GM23338 (cell line): ENCODE measurements at regions not wholly inside any gene's neighbourhood (a gene's known extent, or its start where the extent isn't known, plus 50 kb on each side); places are given as distances from the start of the nearest gene placed in this dataset.

Source experiments
- ATAC-seq: fragments of 200-7000 bp; cut with Tn5 transposase; 3 replicates; pipeline ENCODE4 v1.9.1; 2020
- DNase-seq: peaks from one replicate; pipeline ENCODE4 v3.0.0-alpha.2; 2015; ENCODE audit warnings: low spot score
- H2AFZ ChIP-seq: fragments of 200-600 bp; sonication (generic); 2 replicates; pipeline ENCODE4 v1.8.0; 2016; ENCODE audit warnings: antibody characterized with exemption, mild to moderate bottlenecking, moderate library complexity
- H3F3A ChIP-seq: fragments of 200-600 bp; sonication (generic); replicated peaks from 2 replicates; pipeline ENCODE4 v1.8.0; 2017; ENCODE audit warnings: antibody characterized with exemption, mixed run types, low read depth
- H3K27ac ChIP-seq: fragments of 200-600 bp; sonication (generic); 2 replicates; pipeline ENCODE4 v1.6.1; 2016; ENCODE audit warnings: low read depth
- H3K27me3 ChIP-seq: fragments of 200-600 bp; sonication (generic); 2 replicates; pipeline ENCODE4 v1.8.0; 2016; ENCODE audit warnings: mild to moderate bottlenecking, mixed run types, moderate library complexity; ENCODE audit not compliant: insufficient read depth
- H3K36me3 ChIP-seq: fragments of 200-600 bp; sonication (generic); 2 replicates; pipeline ENCODE4 v1.8.0; 2016; ENCODE audit warnings: mild to moderate bottlenecking; ENCODE audit not compliant: insufficient read depth
- H3K4me1 ChIP-seq: fragments of 200-600 bp; sonication (generic); 2 replicates; pipeline ENCODE4 v1.8.0; 2016; ENCODE audit warnings: mild to moderate bottlenecking, moderate library complexity; ENCODE audit not compliant: insufficient read depth
- H3K4me2 ChIP-seq: fragments of 200-600 bp; sonication (generic); 2 replicates; pipeline ENCODE4 v1.7.1; 2017; ENCODE audit warnings: mixed run types
- H3K4me3 ChIP-seq: fragments of 200-600 bp; sonication (generic); 2 replicates; pipeline ENCODE4 v1.6.1; 2016; ENCODE audit warnings: mixed run types
- H3K79me2 ChIP-seq: fragments of 200-600 bp; sonication (generic); replicated peaks from 2 replicates; pipeline ENCODE4 v1.8.0; 2017; ENCODE audit warnings: mild to moderate bottlenecking; ENCODE audit not compliant: insufficient read depth
- H3K9me2 ChIP-seq: fragments of 200-600 bp; sonication (generic); 2 replicates; pipeline ENCODE4 v1.8.0; 2017; ENCODE audit not compliant: insufficient read depth
- H4K20me1 ChIP-seq: fragments of 200-600 bp; sonication (generic); replicated peaks from 2 replicates; pipeline ENCODE4 v1.8.0; 2017; ENCODE audit warnings: mild to moderate bottlenecking; ENCODE audit not compliant: insufficient read depth
- H3K27ac Mint-ChIP-seq: 2 replicates; pipeline ENCODE4 v1.8.0; 2020; ENCODE audit warnings: inconsistent platforms, mild to moderate bottlenecking, moderate library complexity, mixed read lengths
- H3K27me3 Mint-ChIP-seq: 3 replicates; pipeline ENCODE4 v1.8.0; 2022; ENCODE audit warnings: low read depth, mild to moderate bottlenecking, moderate library complexity, mixed read lengths, inconsistent platforms; ENCODE audit not compliant: insufficient read depth, poor library complexity
- H3K36me3 Mint-ChIP-seq: 3 replicates; pipeline ENCODE4 v1.8.0; 2021; ENCODE audit warnings: low read depth, mild to moderate bottlenecking, inconsistent platforms, moderate library complexity, mixed read lengths
- H3K4me1 Mint-ChIP-seq: 3 replicates; pipeline ENCODE4 v1.8.0; 2020; ENCODE audit warnings: mild to moderate bottlenecking, inconsistent platforms, mixed read lengths
- H3K4me3 Mint-ChIP-seq: 3 replicates; pipeline ENCODE4 v1.8.0; 2021; ENCODE audit warnings: moderate library complexity, mild to moderate bottlenecking, inconsistent platforms, mixed read lengths
- H3K9me3 Mint-ChIP-seq: 3 replicates; pipeline ENCODE4 v1.8.0; 2020; ENCODE audit warnings: moderate library complexity, mild to moderate bottlenecking, inconsistent platforms, mixed read lengths
- CTCF ChIP-seq, 2 experiments: fragments of 200-600 bp in 1 of 2; sonication (generic) in 1 of 2; conservative IDR thresholded peaks; 2 replicates each; pipeline versions ENCODE4 v1.5.1 to v1.6.1; 2016 to 2017; ENCODE audit warnings: antibody characterized with exemption in 2 of 2, low read depth in 2 of 2, mild to moderate bottlenecking in 2 of 2, moderate library complexity in 1 of 2
- EZH2phosphoT487 ChIP-seq: fragments of 200-600 bp; sonication (generic); IDR thresholded peaks from one replicate; pipeline ENCODE4 v1.8.1; 2018; ENCODE audit warnings: antibody characterized with exemption; ENCODE audit not compliant: unreplicated experiment
- JUNB ChIP-seq: IDR thresholded peaks from one replicate; pipeline ENCODE4 v1.6.1; 2016; ENCODE audit warnings: antibody characterized with exemption; ENCODE audit not compliant: unreplicated experiment
- NANOG ChIP-seq: IDR thresholded peaks from 2 replicates; pipeline ENCODE4 v1.6.1; 2016; ENCODE audit warnings: antibody characterized with exemption, borderline replicate concordance
- POLR2AphosphoS5 ChIP-seq: IDR thresholded peaks from 2 replicates; pipeline ENCODE4 v1.6.1; 2016; ENCODE audit warnings: antibody characterized with exemption, low read depth
- REST ChIP-seq: IDR thresholded peaks from one replicate; pipeline ENCODE4 v1.6.1; 2018; ENCODE audit warnings: antibody characterized with exemption; ENCODE audit not compliant: unreplicated experiment
- ZNF114 ChIP-seq: fragments of 250-450 bp; sonication (Bioruptor Pico); IDR thresholded peaks from 2 replicates; pipeline ENCODE4 v1.5.0; 2020; ENCODE audit warnings: mild to moderate bottlenecking, moderate library complexity
- ZNF462 ChIP-seq: fragments of 250-450 bp; sonication (Bioruptor Pico); IDR thresholded peaks from 2 replicates; pipeline ENCODE4 v1.5.0; 2020; ENCODE audit warnings: mild to moderate bottlenecking, moderate library complexity

DNA sequence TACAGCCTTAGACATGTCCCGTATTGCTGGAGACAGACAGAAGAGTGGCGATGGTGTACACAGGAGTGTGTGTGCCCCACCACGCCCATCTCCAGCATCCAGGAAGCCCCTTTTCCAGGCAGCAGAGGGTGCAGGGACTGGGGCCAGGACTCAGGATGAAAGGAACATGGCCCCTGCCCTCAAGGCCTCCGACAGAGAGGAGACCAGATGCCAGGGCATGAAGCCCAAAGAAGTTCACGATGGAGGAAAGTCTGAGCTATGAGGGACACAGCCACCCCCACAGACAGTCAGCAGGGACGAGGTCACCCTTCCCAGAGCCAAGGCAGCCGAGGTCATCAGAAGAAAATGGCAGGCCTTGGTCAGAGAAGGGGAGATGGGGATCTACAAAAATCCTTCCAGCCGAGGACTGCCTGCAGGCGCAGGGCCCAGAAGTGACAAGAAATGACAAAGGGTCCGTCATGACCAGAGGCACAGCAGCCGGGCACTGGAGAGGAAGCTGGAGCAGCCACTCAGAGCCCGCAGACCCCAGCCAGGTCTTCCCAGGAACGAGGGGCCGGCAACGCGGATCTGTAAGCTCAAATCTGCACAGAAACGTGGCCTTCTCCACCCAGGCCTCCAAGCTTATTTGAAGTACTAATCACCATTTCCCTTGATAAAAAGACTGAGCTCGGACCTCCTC, 78.7 kb upstream of the PPP2R2D start (continued):
- no peak for TF ChIP-seq ZNF462 (CRISPR knock-in tag)
- no peak for TF ChIP-seq NANOG

GRCh38 chr10:131822692-131823245, 78.0 kb upstream of the PPP2R2D start:
- Mint-ChIP-seq H3K4me3 (no peak overlapping the region), H3K9me3 (no peaks in the 10 kb centered on the region), H3K27me3 (peaks cover 3% of the 10 kb centered on the region), H3K36me3 (no peaks in the 10 kb centered on the region; the same call in 2 of the 3 replicates), H3K27ac (no peak overlapping the region), H3K4me1 (peaks cover 26% of the 10 kb centered on the region)
- no peak for ATAC-seq
- Histone ChIP-seq H3F3A (no peaks in the 10 kb centered on the region), H4K20me1 (no peaks in the 10 kb centered on the region), H3K36me3 (no peaks in the 10 kb centered on the region), H3K4me2 (no peak overlapping the region), H2AFZ (no peak overlapping the region), H3K9me2 (no peaks in the 10 kb centered on the region; the same call in 1 of the 2 replicates), H3K27ac (no peak overlapping the region), H3K4me3 (no peak overlapping the region), H3K27me3 (no peaks in the 10 kb centered on the region), H3K79me2 (no peaks in the 10 kb centered on the region), H3K4me1 (no peaks in the 10 kb centered on the region; the same call in 1 of the 2 replicates)
- DNase-seq = no peak
- no peak for TF ChIP-seq JUNB
- TF ChIP-seq REST = no peak
- TF ChIP-seq EZH2phosphoT487 = no peak
- no peak for TF ChIP-seq POLR2AphosphoS5
- no peak for TF ChIP-seq ZNF114 (CRISPR knock-in tag)
- no peak for TF ChIP-seq CTCF (conservative IDR thresholded peaks at IDR 0.05; ENCODE audit: low read depth in 2 of 2)
- TF ChIP-seq NANOG = no peak
